ENCODE measurements at regions not wholly inside any gene's neighbourhood (a gene's known extent, or its start where the extent isn't known, plus 50 kb on each side); places are given as distances from the start of the nearest gene placed in this dataset.
"Not testable (repeated sequence)": the region's sequence is repeated elsewhere in the genome, so short reads cannot be mapped to it uniquely, and the experiment has no call there.

GRCh38 chr16:18263046-18263445 is 73.5 kb downstream of the NPIPA8 start:
- H3K36me3 ChIP-seq (replicated peaks in 1 of 2; ENCODE audit: control extremely low read depth in 1 of 2, control insufficient read depth in 1 of 2, extremely low read depth in 1 of 2, insufficient read depth in 2 of 2, low read length in 1 of 2); H3K9me3 ChIP-seq (ENCODE audit: control extremely low read depth in 1 of 3, control insufficient read depth in 2 of 3, insufficient read depth in 1 of 3, low read length in 2 of 3); H3K27ac Mint-ChIP-seq; H3K27ac ChIP-seq (ENCODE audit: low read length in 2 of 2); H3K79me2 ChIP-seq (ENCODE audit: control insufficient read depth, insufficient read depth, low read length); intact Hi-C loops (cut with micrococcal nuclease); H3K4me3 Mint-ChIP-seq; H3K4me2 ChIP-seq (replicated peaks; ENCODE audit: low read depth, low read length, poor library complexity, severe bottlenecking); POLR2A ChIA-PET; H3K4me1 Mint-ChIP-seq; H3K4me3 ChIP-seq (ENCODE audit: control extremely low read depth in 1 of 5, extremely low read depth in 1 of 5, insufficient read depth in 1 of 5, low read depth in 2 of 5, low read length in 4 of 5); H3K27me3 Mint-ChIP-seq; H3K9me3 Mint-ChIP-seq (ENCODE audit: insufficient read depth); DNase-seq; H2AFZ ChIP-seq (ENCODE audit: insufficient read depth, low read depth, low read length, poor library complexity, severe bottlenecking); H3K27me3 ChIP-seq (replicated peaks in 1 of 4; ENCODE audit: control extremely low read depth in 1 of 4, control insufficient read depth in 3 of 4, insufficient read depth in 4 of 4, low read length in 3 of 4); CTCF ChIA-PET; H3K4me1 ChIP-seq (ENCODE audit: control insufficient read depth in 2 of 2, insufficient read depth in 2 of 2, low read length in 2 of 2); H4K20me1 ChIP-seq (ENCODE audit: control insufficient read depth, insufficient read depth, low read length, poor library complexity, severe bottlenecking); H3K9ac ChIP-seq (ENCODE audit: low read length); ATAC-seq (ENCODE audit: low read depth): not testable (repeated sequence)
- no CpG with 5 or more reads among the region's 5 CpGs for WGBS (ENCODE audit: insufficient coverage)

- H3K4me2 ChIP-seq (replicated peaks; ENCODE audit: low read depth, low read length, poor library complexity, severe bottlenecking); POLR2A ChIA-PET; intact Hi-C loops (cut with micrococcal nuclease); ATAC-seq (ENCODE audit: low read depth); CTCF ChIA-PET; H3K27me3 ChIP-seq (replicated peaks in 1 of 4; ENCODE audit: control extremely low read depth in 1 of 4, control insufficient read depth in 3 of 4, insufficient read depth in 4 of 4, low read length in 3 of 4); H4K20me1 ChIP-seq (ENCODE audit: control insufficient read depth, insufficient read depth, low read length, poor library complexity, severe bottlenecking); H3K4me3 Mint-ChIP-seq; H3K4me3 ChIP-seq (ENCODE audit: control extremely low read depth in 1 of 5, extremely low read depth in 1 of 5, insufficient read depth in 1 of 5, low read depth in 2 of 5, low read length in 4 of 5); H3K79me2 ChIP-seq (ENCODE audit: control insufficient read depth, insufficient read depth, low read length); H3K27ac ChIP-seq (ENCODE audit: low read length in 2 of 2); DNase-seq; H3K27me3 Mint-ChIP-seq; H3K9me3 Mint-ChIP-seq (ENCODE audit: insufficient read depth); H3K36me3 ChIP-seq (replicated peaks in 1 of 2; ENCODE audit: control extremely low read depth in 1 of 2, control insufficient read depth in 1 of 2, extremely low read depth in 1 of 2, insufficient read depth in 2 of 2, low read length in 1 of 2); H3K4me1 Mint-ChIP-seq; H3K27ac Mint-ChIP-seq; H3K9ac ChIP-seq (ENCODE audit: low read length); H3K9me3 ChIP-seq (ENCODE audit: control extremely low read depth in 1 of 3, control insufficient read depth in 2 of 3, insufficient read depth in 1 of 3, low read length in 2 of 3); H3K4me1 ChIP-seq (ENCODE audit: control insufficient read depth in 2 of 2, insufficient read depth in 2 of 2, low read length in 2 of 2); H2AFZ ChIP-seq (ENCODE audit: insufficient read depth, low read depth, low read length, poor library complexity, severe bottlenecking): not testable (repeated sequence)
- WGBS (ENCODE audit: insufficient coverage): no CpG with 5 or more reads among the region's 2 CpGs
These were observed 74.7 kb downstream of the NPIPA8 start for GRCh38 chr16:18261848-18262247.

GRCh38 chr16:18259496-18260176 is 76.9 kb downstream of the NPIPA8 start:
- CTCF ChIA-PET; H3K4me1 Mint-ChIP-seq; intact Hi-C loops (cut with micrococcal nuclease); H3K9ac ChIP-seq (ENCODE audit: low read length); H3K27ac ChIP-seq (ENCODE audit: low read length in 2 of 2); H3K27ac Mint-ChIP-seq; H3K4me3 ChIP-seq (ENCODE audit: control extremely low read depth in 1 of 5, extremely low read depth in 1 of 5, insufficient read depth in 1 of 5, low read depth in 2 of 5, low read length in 4 of 5); DNase-seq; H4K20me1 ChIP-seq (ENCODE audit: control insufficient read depth, insufficient read depth, low read length, poor library complexity, severe bottlenecking); H3K36me3 ChIP-seq (replicated peaks in 1 of 2; ENCODE audit: control extremely low read depth in 1 of 2, control insufficient read depth in 1 of 2, extremely low read depth in 1 of 2, insufficient read depth in 2 of 2, low read length in 1 of 2); H3K4me1 ChIP-seq (ENCODE audit: control insufficient read depth in 2 of 2, insufficient read depth in 2 of 2, low read length in 2 of 2); H3K4me2 ChIP-seq (replicated peaks; ENCODE audit: low read depth, low read length, poor library complexity, severe bottlenecking); H3K9me3 Mint-ChIP-seq (ENCODE audit: insufficient read depth); H3K27me3 Mint-ChIP-seq; POLR2A ChIA-PET; H3K4me3 Mint-ChIP-seq; ATAC-seq (ENCODE audit: low read depth); H3K9me3 ChIP-seq (ENCODE audit: control extremely low read depth in 1 of 3, control insufficient read depth in 2 of 3, insufficient read depth in 1 of 3, low read length in 2 of 3); H3K79me2 ChIP-seq (ENCODE audit: control insufficient read depth, insufficient read depth, low read length); H3K27me3 ChIP-seq (replicated peaks in 1 of 4; ENCODE audit: control extremely low read depth in 1 of 4, control insufficient read depth in 3 of 4, insufficient read depth in 4 of 4, low read length in 3 of 4); H2AFZ ChIP-seq (ENCODE audit: insufficient read depth, low read depth, low read length, poor library complexity, severe bottlenecking): not testable (repeated sequence)
- WGBS (ENCODE audit: insufficient coverage): no CpG with 5 or more reads among the region's 10 CpGs

GRCh38 chr16:18252943-18253342 is 83.6 kb downstream of the NPIPA8 start:
- H3K4me3 ChIP-seq (ENCODE audit: control extremely low read depth in 1 of 5, extremely low read depth in 1 of 5, insufficient read depth in 1 of 5, low read depth in 2 of 5, low read length in 4 of 5); H4K20me1 ChIP-seq (ENCODE audit: control insufficient read depth, insufficient read depth, low read length, poor library complexity, severe bottlenecking); DNase-seq; H3K4me3 Mint-ChIP-seq; H3K4me2 ChIP-seq (replicated peaks; ENCODE audit: low read depth, low read length, poor library complexity, severe bottlenecking); H3K36me3 ChIP-seq (replicated peaks in 1 of 2; ENCODE audit: control extremely low read depth in 1 of 2, control insufficient read depth in 1 of 2, extremely low read depth in 1 of 2, insufficient read depth in 2 of 2, low read length in 1 of 2); POLR2A ChIA-PET; CTCF ChIA-PET; H3K4me1 Mint-ChIP-seq; H2AFZ ChIP-seq (ENCODE audit: insufficient read depth, low read depth, low read length, poor library complexity, severe bottlenecking); ATAC-seq (ENCODE audit: low read depth); H3K27me3 Mint-ChIP-seq; H3K9me3 ChIP-seq (ENCODE audit: control extremely low read depth in 1 of 3, control insufficient read depth in 2 of 3, insufficient read depth in 1 of 3, low read length in 2 of 3); H3K27me3 ChIP-seq (replicated peaks in 1 of 4; ENCODE audit: control extremely low read depth in 1 of 4, control insufficient read depth in 3 of 4, insufficient read depth in 4 of 4, low read length in 3 of 4); intact Hi-C loops (cut with micrococcal nuclease); H3K4me1 ChIP-seq (ENCODE audit: control insufficient read depth in 2 of 2, insufficient read depth in 2 of 2, low read length in 2 of 2); H3K79me2 ChIP-seq (ENCODE audit: control insufficient read depth, insufficient read depth, low read length); H3K27ac ChIP-seq (ENCODE audit: low read length in 2 of 2); H3K9ac ChIP-seq (ENCODE audit: low read length); H3K27ac Mint-ChIP-seq; H3K9me3 Mint-ChIP-seq (ENCODE audit: insufficient read depth): not testable (repeated sequence)
- WGBS (ENCODE audit: insufficient coverage): no CpG with 5 or more reads among the region's 5 CpGs

All from B cell (primary cell).